ENCODE measurements at regions not wholly inside any gene's neighbourhood (a gene's known extent, or its start where the extent isn't known, plus 50 kb on each side); places are given as distances from the start of the nearest gene placed in this dataset.

DNA sequence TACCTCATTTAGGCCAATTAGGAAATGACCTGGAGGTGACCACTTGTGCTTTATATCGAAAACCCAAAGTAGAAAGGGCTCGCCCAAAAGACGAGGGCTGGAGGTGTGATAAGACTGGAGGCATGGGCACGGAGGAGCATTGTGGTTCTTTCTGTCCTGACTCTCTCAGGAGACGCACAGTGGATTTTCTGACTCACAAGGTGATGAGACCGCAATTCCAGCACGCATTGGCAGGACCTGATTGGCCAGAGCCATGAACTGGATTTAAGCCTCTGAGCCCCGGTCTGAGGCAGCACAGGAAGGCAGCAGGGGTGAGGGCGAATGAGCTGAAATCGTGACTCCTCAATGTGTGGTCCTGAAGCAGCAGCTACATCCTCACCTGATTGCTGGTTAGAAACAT lies 559.1 kb upstream of the SALL1 start:
- TF ChIP-seq, protein P1, sequence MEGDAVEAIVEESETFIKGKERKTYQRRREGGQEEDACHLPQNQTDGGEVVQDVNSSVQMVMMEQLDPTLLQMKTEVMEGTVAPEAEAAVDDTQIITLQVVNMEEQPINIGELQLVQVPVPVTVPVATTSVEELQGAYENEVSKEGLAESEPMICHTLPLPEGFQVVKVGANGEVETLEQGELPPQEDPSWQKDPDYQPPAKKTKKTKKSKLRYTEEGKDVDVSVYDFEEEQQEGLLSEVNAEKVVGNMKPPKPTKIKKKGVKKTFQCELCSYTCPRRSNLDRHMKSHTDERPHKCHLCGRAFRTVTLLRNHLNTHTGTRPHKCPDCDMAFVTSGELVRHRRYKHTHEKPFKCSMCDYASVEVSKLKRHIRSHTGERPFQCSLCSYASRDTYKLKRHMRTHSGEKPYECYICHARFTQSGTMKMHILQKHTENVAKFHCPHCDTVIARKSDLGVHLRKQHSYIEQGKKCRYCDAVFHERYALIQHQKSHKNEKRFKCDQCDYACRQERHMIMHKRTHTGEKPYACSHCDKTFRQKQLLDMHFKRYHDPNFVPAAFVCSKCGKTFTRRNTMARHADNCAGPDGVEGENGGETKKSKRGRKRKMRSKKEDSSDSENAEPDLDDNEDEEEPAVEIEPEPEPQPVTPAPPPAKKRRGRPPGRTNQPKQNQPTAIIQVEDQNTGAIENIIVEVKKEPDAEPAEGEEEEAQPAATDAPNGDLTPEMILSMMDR (IDR thresholded peaks at IDR 0.05), result no peak

DNA sequence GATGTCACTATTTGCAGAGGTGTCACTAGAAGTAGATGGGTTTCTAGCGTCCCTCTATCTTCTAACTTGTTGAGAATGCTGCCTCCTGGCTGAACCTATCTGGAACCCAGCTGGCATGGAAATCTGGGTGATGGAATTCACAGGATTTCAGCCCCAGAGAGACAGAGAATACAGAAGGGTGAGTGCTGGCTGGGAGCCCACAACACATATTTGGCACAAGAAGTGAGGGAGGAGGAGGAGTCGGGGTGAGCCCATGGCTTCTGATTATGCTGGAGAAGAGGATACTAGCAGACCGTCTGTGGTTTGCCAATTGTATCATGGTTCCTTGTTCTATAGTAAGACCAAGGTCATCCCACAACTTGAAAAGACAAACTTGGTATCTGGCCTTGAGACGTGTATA lies 557.8 kb upstream of the SALL1 start:
- TF ChIP-seq, protein P1 (IDR thresholded peaks at IDR 0.05), result no peak

DNA sequence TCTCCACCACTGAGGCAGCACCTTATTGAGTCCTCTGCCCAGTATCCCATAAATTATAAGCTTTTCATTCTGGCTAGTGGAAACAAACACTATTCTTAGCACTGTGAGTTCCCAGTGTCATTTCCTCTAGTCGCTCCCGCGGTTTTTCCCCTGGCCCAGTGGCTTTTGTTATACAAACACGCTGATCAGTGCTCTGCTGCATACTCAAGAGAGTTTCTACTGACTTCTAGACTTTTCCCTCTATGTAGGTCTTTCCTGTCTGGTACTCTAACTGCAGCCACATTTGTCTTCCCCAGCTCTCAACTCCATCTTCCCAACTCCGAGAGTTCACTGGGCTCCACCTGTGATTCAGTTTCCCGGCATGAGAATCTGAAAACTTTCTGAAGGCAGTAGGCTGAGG lies 556.6 kb upstream of the SALL1 start:
- TF ChIP-seq, protein P1 (IDR thresholded peaks at IDR 0.05), result no peak

DNA sequence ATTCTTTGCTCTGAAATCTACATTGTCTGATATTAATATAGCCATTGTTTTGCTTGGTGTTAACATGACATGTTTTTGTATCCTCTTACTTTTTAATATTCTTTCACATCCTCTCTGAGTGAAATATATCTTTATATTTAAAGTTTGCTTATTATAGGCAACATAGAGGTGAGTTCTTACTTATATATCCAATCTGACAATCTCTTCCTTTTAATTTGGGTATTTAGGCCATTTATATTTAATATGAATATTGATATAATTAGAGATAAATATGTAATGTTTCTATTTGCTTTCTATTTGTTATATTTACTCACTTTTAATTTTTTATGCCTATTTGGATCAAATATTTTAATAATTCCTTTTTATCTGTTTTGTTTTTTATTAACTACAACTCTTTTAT lies 554.1 kb upstream of the SALL1 start:
- TF ChIP-seq, protein P1 (IDR thresholded peaks at IDR 0.05), result no peak

DNA sequence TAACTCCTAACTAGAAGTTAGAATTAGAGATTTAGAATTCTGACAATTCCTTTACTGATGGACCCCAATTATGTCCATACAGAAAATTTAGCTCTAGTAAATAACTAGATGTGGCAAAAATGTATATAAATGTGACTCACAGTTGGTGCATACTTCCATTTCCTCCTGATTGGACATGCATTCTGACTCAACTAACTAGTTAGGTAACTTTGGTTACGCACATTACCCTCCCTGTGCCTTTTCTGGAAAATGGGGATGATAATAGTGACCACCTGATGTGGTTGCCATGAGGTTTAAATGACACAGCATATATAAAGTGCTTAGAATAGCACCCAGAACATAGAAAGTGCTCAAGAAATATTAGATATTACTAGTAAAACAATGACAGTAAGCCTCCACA lies 550.0 kb upstream of the SALL1 start:
- TF ChIP-seq, protein P1 (IDR thresholded peaks at IDR 0.05), result no peak

DNA sequence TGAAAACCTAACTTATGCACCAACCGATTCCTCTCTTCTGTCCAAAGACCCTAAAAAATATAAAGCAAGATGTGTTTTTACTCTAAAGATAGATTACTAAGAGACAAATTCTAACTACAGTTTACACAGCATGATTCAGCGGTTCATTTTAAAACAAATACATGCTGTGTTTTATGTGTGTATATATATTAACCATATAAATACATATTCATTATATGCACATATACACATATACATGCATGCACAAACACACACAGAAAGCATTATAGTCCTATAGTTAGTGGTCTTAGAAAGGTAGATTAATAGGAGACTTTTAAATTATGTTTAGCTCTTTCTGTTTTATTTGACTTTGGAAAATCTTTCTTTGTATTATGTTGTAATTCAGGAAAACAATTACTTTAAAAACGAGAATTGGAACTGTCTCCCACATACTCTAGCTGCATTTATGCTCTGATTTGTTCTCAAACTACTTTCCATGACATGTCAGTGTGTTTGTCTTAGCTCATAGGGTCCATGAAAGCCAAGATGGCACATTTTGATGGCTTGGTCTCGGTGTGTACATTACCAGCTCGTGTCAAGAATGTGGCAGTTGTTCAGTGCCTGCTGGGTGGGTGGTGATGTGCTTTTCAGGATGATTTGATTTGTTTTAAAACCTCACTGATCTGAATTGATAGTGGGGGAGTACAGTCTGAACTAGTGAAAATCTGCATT lies 548.8 kb upstream of the SALL1 start:
- TF ChIP-seq, protein P1 (IDR thresholded peaks at IDR 0.05), result no peak

DNA sequence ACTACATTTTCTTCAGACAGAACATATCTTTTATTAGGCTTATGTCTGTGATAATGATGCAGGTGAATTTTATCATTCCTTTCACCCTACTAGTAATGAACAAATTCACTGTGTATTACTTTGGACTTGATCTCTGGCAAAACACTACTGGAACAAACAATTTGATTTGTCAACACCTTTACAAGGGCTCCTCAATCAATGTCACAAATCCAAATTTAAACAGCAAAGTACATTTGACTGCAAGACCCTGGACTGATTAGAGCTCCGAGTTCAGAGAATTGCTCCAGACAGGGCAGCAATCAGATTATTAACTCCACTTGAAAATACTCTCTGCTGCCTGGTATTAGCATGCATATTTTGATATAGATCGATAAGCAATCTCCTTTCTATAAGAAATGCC lies 547.6 kb upstream of the SALL1 start:
- TF ChIP-seq, protein P1 (IDR thresholded peaks at IDR 0.05), result no peak

DNA sequence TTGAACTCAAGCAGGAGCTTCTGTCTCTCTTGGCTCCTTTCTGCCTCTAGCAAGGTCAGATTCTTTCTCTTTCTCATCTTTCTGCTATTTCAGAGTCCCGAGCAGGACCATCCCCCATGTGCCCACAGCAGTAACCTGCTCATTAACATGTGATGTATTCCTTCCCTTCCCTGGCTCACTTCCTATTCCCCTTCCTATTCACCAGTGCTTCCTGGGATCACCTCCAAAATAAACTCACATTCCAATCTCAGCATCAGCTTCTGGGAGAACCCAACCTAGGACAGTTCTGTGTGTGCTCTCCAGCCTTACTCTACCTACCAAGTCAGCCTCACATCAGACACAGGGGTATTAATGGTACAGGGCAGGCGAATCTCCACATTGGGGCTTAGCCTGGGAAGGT lies 546.4 kb upstream of the SALL1 start:
- TF ChIP-seq, protein P1 (IDR thresholded peaks at IDR 0.05), result no peak

Data from LNCAP (cell line).